SK-N-MC (cell line): ENCODE measurements at regions not wholly inside any gene's neighbourhood (a gene's known extent, or its start where the extent isn't known, plus 50 kb on each side); places are given as distances from the start of the nearest gene placed in this dataset.

ENCODE experiments used
- DNase-seq: peaks from one replicate; pipeline ENCODE4 v3.0.0-alpha.2; 2011; ENCODE audit warnings: low read depth, low spot score
- H3K27ac ChIP-seq: fragments of 200-600 bp; sonication (generic); 2 replicates; pipeline ENCODE4 v1.5.1; 2016; ENCODE audit warnings: mixed run types
- H3K36me3 ChIP-seq: fragments of 200-600 bp; sonication (generic); 2 replicates; pipeline ENCODE4 v1.6.1; 2017; ENCODE audit warnings: antibody characterized with exemption, low read length, mixed read lengths; ENCODE audit not compliant: insufficient read depth
- H3K4me3 ChIP-seq: fragments of 200-600 bp; sonication (generic); 2 replicates; pipeline ENCODE4 v1.5.1; 2016
- H3K9ac ChIP-seq: fragments of 200-600 bp; sonication (generic); 2 replicates; pipeline ENCODE4 v1.8.0; 2017; ENCODE audit warnings: mixed run types, mixed read lengths; ENCODE audit not compliant: insufficient read length
- H3K9me3 ChIP-seq: fragments of 200-600 bp; sonication (generic); 2 replicates; pipeline ENCODE4 v1.6.1; 2017; ENCODE audit warnings: low read depth, mild to moderate bottlenecking, antibody characterized with exemption, low read length, moderate library complexity, mixed read lengths
- EZH2 ChIP-seq: fragments of 200-600 bp; sonication (generic); IDR thresholded peaks from one replicate; pipeline ENCODE4 v1.6.1; 2017; ENCODE audit warnings: antibody characterized with exemption
- FOXP2 ChIP-seq: optimal IDR thresholded peaks from 2 replicates; pipeline ENCODE3; 2011; ENCODE audit warnings: mild to moderate bottlenecking, moderate library complexity; ENCODE audit not compliant: insufficient read depth; ENCODE audit errors: extremely low read length, control extremely low read depth
- POLR2AphosphoS5 ChIP-seq: IDR thresholded peaks from 2 replicates; pipeline ENCODE4 v1.6.1; 2012; ENCODE audit warnings: mild to moderate bottlenecking, low read depth, low read length, borderline replicate concordance

DNA sequence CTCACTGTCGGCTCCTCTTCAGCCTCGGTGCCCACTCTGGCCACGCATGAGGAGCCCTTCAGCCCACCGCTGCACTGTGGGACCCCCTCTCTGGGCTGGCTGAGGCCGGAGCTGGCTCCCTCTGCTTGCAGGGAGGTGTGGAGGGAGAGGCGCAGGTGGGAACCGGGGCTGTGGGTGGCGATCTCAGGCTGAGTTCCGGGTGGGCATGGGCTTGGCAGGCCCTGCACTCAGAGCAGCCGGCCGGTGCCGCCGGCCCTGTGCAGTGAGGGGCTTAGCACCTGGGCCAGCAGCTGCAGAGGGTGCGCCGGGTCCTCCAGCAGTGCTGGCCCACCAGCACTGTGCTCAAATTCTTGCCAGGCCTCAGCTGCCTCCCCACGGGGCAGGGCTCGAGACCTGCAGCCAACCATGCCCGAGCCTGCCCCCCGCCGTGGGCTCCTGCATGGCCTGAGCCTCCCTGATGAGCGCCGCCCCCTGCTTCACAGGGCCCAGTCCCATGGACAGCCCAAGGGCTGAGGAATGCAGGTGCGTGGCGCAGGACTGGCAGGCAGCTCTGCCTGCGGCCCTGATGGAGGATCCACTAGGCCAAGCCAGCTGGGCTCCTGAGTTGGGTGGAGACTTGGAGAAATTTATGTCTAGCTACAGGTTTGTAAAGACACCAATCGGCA lies 899.1 kb downstream of the SI start:
- no peak for DNase-seq
- Histone ChIP-seq H3K9ac (no peak overlapping the region), H3K9me3 (no peaks in the 10 kb centered on the region; the same call in 1 of the 2 replicates), H3K27ac (no peak overlapping the region), H3K36me3 (peaks cover 3% of the 10 kb centered on the region; the same call in 1 of the 2 replicates), H3K4me3 (no peak overlapping the region)
- TF ChIP-seq EZH2, result no peak
- no peak for TF ChIP-seq FOXP2
- no peak for TF ChIP-seq POLR2AphosphoS5

- Histone ChIP-seq H3K4me3 (no peak overlapping the region), H3K36me3 (peaks cover 3% of the 10 kb centered on the region; the same call in 1 of the 2 replicates), H3K9me3 (no peaks in the 10 kb centered on the region), H3K27ac (peak overlapping the region; percentile 81), H3K9ac (no peak overlapping the region)
- TF ChIP-seq POLR2AphosphoS5 (peak; percentile 38; the same call in 1 of the 2 replicates), FOXP2 (no peak), EZH2 (no peak)
- DNase-seq, result peak; percentile 86
These were observed 904.2 kb downstream of the SI start for GRCh38 chr3:164174059-164174458.

DNA sequence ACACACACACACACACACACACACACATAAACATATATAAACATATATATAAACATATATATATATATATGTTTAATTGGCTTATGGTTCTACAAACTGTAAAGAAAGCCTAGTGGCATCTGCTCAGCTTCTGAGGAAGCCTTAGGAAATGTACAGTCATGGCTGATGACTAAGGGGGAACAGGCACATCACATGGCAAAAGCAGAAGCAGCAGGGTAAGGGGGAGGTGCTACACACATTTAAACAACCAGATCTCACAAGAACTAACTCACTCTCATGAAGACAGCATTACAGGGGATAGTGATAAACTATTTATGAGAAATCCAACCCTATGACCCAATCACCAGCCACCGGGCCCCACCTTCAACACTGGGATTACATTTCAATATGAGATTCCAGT lies 922.9 kb downstream of the SI start:
- no peak for TF ChIP-seq FOXP2
- TF ChIP-seq EZH2, result no peak
- TF ChIP-seq POLR2AphosphoS5, result no peak
- no peak for DNase-seq
- Histone ChIP-seq H3K4me3 (no peak overlapping the region), H3K9ac (no peak overlapping the region), H3K27ac (no peak overlapping the region), H3K9me3 (no peaks in the 10 kb centered on the region), H3K36me3 (no peaks in the 10 kb centered on the region)

DNA sequence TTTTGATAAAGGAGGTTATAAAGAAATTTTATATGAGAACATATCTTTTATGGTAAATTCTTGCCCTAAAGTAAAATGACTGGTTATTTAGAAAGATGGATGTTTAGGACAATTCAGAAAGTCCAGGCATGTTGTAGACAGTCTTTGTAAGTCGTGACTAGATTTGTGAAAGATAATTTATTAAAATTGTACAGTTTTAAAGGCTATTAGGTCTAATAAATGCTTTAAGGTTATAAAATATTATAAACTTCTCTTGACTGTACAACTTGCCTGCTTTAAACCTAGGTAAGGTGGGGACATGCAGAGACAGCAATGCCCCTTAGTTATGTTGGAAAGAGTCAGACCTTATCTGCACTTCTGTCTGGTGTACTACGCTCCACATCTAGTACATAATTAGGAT lies 933.5 kb downstream of the SI start:
- no peak for DNase-seq
- no peak for TF ChIP-seq EZH2
- no peak for TF ChIP-seq FOXP2
- no peak for TF ChIP-seq POLR2AphosphoS5

GRCh38 chr3:164132878-164133277 lies 945.4 kb downstream of the SI start:
- H3K27ac ChIP-seq, result no peak overlapping the region
- TF ChIP-seq EZH2, result no peak
- TF ChIP-seq FOXP2, result no peak
- TF ChIP-seq POLR2AphosphoS5, result no peak
- H3K36me3 ChIP-seq, result no peaks in the 10 kb centered on the region

More for the DNA sequence above, 933.5 kb downstream of the SI start:
- Histone ChIP-seq H3K4me3 (no peak overlapping the region), H3K9ac (no peak overlapping the region), H3K27ac (no peak overlapping the region), H3K9me3 (peaks cover 25% of the 10 kb centered on the region; the same call in 1 of the 2 replicates), H3K36me3 (no peaks in the 10 kb centered on the region)

GRCh38 chr3:164113371-164114332 lies 964.6 kb downstream of the SI start:
- DNase-seq, result no peak
- Histone ChIP-seq H3K9ac (no peak overlapping the region), H3K36me3 (no peaks in the 10 kb centered on the region), H3K4me3 (no peak overlapping the region), H3K9me3 (no peaks in the 10 kb centered on the region; the same call in 1 of the 2 replicates), H3K27ac (no peak overlapping the region)
- TF ChIP-seq EZH2 (no peak), POLR2AphosphoS5 (no peak), FOXP2 (no peak)

More at GRCh38 chr3:164132878-164133277, 945.4 kb downstream of the SI start:
- no peak overlapping the region for H3K4me3 ChIP-seq
- no peaks in the 10 kb centered on the region; the same call in 1 of the 2 replicates for H3K9me3 ChIP-seq
- DNase-seq, result no peak
- no peak overlapping the region for H3K9ac ChIP-seq

- H3K4me3 ChIP-seq, result no peak overlapping the region
- H3K9ac ChIP-seq, result no peak overlapping the region
- no peaks in the 10 kb centered on the region for H3K36me3 ChIP-seq
- H3K9me3 ChIP-seq, result no peaks in the 10 kb centered on the region
- no peak for TF ChIP-seq FOXP2
- TF ChIP-seq POLR2AphosphoS5, result no peak
- no peak for TF ChIP-seq EZH2
- DNase-seq, result no peak
- H3K27ac ChIP-seq, result no peak overlapping the region
These were observed 981.9 kb downstream of the SI start for GRCh38 chr3:164096352-164096751.

GRCh38 chr3:164095949-164096348 lies 982.3 kb downstream of the SI start:
- no peak overlapping the region for H3K27ac ChIP-seq
- no peak overlapping the region for H3K4me3 ChIP-seq
- no peak overlapping the region for H3K9ac ChIP-seq
- TF ChIP-seq FOXP2 (no peak), EZH2 (no peak), POLR2AphosphoS5 (no peak)
- no peaks in the 10 kb centered on the region for H3K36me3 ChIP-seq
- DNase-seq, result no peak
- H3K9me3 ChIP-seq, result no peaks in the 10 kb centered on the region
